GM18511 (cell line): ENCODE measurements at regions not wholly inside any gene's neighbourhood (a gene's known extent, or its start where the extent isn't known, plus 50 kb on each side); places are given as distances from the start of the nearest gene placed in this dataset.
"Not testable (repeated sequence)": the region's sequence is repeated elsewhere in the genome, so short reads cannot be mapped to it uniquely, and the experiment has no call there.

Experiments used
- ATAC-seq: cut with Tn5 transposase; IDR thresholded peaks from one replicate; pipeline ENCODE4 v1.9.1; 2021; ENCODE audit warnings: mild to moderate bottlenecking, moderate library complexity; ENCODE audit not compliant: unreplicated experiment

DNA sequence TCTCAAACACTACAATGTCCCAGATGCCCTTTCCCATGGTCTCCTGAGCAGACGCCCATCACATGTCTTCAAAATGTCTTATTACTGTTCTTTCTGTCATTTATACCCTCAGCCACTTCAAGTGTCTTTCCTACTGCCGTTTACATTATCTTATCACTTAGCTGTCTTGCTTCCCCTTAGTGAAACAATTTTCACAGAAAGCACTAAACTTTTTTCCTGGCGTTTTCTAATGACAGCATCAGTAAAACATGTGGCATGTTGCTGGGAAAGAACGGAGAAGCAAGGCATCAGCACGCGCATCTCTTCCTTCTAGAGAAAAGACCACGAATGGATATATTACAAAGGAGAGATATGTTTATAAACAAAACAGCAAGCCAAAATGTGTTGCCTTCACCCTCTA lies 189.7 kb upstream of the SLIT2 start:
- no peak for ATAC-seq

- ATAC-seq, result no peak
Observed at GRCh38 chr4:20050768-20051167, 200.9 kb upstream of the SLIT2 start.

- ATAC-seq, result no peak
Observed at GRCh38 chr4:20049889-20050288, 201.8 kb upstream of the SLIT2 start.

DNA sequence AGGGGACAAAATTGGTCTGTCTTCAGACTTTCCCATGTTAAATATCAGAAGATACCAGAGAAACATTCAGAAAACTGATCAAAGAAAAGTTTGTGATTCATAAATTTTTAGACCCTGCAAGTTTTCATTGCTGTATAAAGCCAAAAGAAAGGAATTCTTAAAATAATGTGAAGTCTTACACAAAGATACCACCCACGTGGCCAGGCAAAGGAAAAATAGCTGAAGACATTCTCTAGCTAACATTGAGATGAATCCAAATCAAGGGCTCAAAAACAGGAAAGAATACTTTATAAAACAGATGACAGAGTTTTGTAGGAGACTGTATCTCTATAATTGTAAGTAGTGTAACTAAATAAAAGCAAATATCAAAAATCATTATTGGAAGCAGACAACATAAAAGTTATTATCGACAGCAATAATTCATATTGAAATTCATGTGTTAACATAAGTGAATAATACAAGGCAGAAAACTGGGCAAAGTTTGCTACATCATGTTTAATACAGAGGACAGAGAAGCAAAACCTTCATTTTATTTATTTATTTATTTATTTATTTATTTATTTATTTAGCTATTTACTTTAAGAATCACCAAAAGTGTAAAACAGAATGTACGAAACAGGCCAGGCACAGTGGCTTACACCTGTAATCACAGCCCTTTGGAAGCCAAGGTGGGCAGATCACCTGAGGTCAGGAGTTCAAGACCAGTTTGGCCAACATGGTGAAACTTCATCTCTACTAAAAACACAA lies 204.6 kb upstream of the SLIT2 start:
- ATAC-seq, result no peak

- no peak for ATAC-seq
Observed at GRCh38 chr4:20046179-20046578, 205.5 kb upstream of the SLIT2 start.

- ATAC-seq, result no peak
Observed at GRCh38 chr4:20044966-20045365, 206.7 kb upstream of the SLIT2 start.

- ATAC-seq, result no peak
Observed at GRCh38 chr4:20044502-20044911, 207.2 kb upstream of the SLIT2 start.

DNA sequence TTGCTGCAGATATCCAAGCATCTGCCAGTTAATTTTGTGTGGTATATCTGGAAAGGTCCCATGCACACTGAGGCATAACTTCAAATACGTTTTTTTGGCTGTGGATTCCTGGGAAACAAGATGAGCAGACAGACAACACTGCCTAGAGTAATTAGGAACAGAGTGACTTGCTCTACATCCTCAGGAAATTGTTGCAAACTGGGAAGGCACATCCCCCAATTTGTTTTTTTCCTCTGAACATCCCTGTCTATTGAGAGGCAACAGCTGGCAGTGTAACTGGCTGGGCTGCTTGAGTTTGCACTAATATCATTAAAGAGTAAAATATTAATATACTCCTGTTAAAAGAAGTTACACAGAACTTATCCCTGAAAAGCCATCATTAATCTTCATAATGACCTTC lies 207.7 kb upstream of the SLIT2 start:
- no peak for ATAC-seq

GRCh38 chr4:20042769-20043168 lies 208.9 kb upstream of the SLIT2 start:
- no peak for ATAC-seq

DNA sequence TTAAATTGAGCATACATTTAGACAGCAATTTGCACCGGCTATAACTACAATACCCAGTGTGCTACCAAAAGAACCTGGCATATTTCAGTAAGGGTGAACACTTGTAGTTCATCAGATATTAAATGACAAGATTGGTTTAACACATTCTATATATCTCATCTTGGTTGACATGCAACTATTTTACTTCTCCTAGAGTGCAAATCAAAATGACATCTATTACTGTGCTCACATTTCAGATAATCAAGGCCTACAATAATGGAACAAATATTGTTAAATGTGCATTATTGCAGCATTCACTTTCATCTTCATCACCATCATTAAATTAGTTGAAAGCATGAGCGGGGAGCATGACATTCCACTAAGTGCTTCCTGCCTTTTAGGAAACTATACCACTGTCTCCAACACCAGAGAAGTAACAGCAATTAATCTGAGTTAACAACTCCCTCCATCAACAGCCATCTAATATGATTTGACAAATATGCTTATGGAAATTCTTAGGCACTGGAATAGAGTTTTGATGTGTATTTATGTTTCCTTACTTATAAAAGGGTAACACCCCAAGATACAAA lies 209.8 kb upstream of the SLIT2 start:
- no peak for ATAC-seq

- no peak for ATAC-seq
Observed at GRCh38 chr4:20037745-20038144, 214.0 kb upstream of the SLIT2 start.

DNA sequence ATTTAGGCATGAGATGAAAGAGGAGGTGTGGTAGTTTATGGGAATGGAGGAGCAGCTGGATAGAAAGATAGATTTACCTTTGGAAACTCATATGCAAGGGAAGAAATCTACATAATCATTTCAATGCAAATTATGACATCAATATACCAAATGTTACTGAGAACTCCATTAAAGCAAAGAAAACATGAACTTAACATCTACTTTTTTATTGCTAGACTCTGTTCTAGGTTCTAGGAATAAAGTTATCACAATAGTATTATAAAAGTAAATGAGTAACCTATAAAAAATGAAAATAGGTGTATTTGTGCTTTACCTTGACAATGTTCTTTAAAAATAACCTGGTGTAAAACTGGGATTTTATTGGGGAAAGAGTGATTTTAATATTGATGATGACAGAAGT lies 221.6 kb upstream of the SLIT2 start:
- ATAC-seq, result no peak

DNA sequence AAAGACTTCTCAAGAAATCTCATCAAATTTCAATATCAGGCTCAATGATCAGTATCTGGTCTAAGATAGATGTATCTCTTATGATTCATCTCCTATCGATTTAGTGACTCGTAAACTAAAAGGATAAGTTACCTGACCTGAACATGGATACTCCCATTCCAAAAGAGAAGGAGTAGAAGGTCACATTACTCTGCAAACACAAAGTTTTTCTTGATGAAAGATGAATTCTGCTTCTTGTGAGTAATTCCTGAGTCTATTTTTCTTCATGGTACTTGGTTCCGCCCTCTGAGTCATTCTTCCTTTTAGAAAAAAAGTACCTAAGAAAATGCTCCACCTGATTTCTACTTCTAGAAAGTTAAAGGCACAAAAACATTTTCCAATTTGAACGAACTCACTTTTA lies 223.1 kb upstream of the SLIT2 start:
- no peak for ATAC-seq

GRCh38 chr4:20026456-20026855 lies 225.2 kb upstream of the SLIT2 start:
- no peak for ATAC-seq

DNA sequence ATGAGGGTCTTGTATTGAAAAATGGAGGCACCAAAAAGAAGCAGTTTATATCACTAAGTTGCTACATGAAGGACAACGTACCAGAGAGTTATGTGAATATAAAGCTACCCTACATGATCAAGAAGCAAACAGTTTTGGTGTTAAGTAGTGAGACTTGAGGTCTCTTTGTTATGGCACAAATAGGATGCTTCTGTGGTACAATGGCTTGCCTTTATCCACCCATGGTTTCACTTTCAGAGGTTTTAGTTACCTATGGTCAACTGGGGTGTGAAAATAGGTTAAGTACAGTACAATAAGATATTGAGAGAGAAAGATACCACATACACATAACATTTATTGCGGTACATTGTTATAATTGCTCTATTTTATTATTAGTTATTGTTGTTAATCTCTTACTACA lies 229.2 kb upstream of the SLIT2 start:
- no peak for ATAC-seq

- no peak for ATAC-seq
Observed at GRCh38 chr4:20020056-20020455, 231.6 kb upstream of the SLIT2 start.

- no peak for ATAC-seq
Observed at GRCh38 chr4:20019310-20020015, 232.2 kb upstream of the SLIT2 start.

GRCh38 chr4:20017777-20018115 lies 234.0 kb upstream of the SLIT2 start:
- ATAC-seq, result no peak

DNA sequence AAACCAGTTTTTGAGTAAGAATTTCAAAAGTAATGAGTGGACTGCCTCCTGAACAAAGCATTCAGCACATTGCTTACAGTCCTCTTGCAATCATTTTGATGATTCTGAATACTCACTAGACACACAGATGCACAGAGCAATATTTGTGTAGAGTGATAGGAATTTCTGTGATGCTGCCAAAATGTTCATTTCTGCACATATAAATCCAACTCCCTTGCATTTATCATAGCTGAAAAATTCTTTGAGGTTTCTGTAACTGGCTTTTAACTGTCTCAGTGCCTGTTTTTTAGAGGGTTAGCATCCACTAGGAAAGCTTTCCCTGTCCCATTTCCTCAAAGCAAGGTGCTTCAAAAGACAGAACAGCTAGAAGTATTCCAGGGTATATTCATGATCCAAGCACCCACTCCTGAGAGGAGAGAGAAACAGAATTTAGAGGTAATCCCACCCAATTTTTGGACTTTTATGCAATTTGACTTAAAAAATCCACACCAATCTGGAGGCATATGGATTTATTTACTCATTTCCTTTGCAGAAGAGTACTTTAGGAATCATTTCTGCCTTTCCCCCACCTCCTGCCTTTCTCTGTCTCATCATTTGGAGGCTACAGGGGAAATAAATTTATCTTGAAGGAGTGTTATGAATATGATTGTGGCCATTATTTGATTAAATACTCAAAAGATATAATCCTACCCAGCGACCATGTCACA lies 234.5 kb upstream of the SLIT2 start:
- ATAC-seq, result no peak

DNA sequence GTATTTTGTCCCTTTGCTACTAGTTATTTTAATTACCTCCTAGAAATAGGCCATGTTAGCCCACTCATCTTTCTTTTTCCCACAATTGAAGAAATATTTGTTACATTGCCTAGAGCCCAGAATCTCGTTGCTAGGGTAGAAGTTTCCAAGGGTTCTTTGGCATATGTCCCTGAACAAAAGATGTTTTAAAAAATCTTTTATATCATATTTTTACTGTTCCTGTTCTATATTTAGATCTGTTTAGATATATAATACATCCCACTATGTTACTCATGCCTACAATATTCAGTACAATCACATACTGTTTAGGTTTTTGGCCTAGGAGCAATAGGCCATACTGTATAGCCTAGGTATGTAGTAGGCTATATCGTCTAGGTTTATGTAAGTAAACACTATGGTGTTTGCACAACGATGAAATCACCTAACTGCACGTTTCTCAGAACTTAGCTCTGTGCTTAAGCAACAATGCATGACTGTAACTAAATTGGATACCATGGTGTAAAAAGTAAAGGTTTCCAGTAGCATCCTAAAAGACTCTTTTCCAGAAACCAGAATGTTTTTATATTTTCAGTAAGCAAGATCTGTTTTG lies 236.0 kb upstream of the SLIT2 start:
- ATAC-seq, result no peak

GRCh38 chr4:20003836-20004558 lies 247.7 kb upstream of the SLIT2 start:
- ATAC-seq, result not testable (repeated sequence)
